ENCODE measurements at regions not wholly inside any gene's neighbourhood (a gene's known extent, or its start where the extent isn't known, plus 50 kb on each side); places are given as distances from the start of the nearest gene placed in this dataset.
"Not testable (repeated sequence)": the region's sequence is repeated elsewhere in the genome, so short reads cannot be mapped to it uniquely, and the experiment has no call there.

DNA sequence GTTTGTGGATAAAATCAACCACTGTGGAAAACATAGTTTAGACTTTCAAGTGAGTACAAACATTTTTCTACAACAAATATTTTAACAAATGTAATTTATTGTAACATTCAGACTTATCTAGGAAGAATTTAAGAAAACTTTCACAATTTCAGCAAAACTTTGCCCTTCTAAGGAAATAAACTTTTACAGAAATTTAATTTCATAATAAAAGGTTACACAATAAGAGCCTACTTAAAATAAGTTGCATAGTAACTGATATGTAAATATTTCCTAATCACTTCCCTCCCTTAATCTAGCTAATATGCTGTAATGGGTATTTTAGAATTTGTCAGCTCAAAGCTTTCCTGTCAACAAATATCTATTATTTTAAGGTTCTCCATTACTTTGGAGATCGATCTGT lies 1899.9 kb downstream of the MAT2B start:
- DNase-seq (ENCODE audit: low read depth) = no peak

DNA sequence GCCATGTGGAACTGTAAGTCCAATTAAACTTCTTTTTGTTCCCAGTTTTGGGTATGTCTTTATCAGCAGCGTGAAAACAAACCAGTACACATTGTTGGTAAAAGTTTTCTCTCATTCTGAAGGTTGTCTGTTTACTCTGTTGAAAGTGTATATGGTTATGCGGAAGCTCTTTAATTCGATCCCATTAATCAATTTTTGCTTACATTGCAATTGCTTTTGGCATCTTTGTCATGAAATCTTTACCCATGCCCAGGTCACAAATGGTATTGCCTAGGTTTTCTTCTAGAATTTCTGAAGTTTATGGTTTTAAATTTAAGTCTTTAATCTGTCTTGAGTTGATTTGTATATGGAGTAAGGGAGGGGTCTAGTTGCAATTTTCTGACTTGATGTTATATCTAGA lies 1901.9 kb downstream of the MAT2B start:
- DNase-seq (ENCODE audit: low read depth) = no peak

DNA sequence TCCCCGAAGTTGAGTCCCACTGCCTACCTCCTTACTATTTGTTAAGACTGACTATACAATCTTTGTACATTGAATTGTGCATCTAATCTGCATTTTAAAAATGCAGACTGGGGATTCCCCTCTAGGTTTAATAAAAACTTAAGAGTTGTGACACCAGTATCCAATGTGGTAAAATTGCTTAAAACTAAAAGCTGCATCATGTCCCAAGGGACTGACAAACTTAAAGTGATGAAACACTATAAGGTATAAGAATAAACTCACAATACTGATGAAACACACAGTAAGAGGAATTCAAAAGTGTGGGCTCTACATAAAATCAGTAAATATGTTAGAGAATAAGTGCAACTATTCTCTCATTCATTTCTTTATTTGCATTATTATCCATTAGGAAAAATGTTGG lies 1905.1 kb downstream of the MAT2B start:
- DNase-seq (ENCODE audit: low read depth) = no peak

DNA sequence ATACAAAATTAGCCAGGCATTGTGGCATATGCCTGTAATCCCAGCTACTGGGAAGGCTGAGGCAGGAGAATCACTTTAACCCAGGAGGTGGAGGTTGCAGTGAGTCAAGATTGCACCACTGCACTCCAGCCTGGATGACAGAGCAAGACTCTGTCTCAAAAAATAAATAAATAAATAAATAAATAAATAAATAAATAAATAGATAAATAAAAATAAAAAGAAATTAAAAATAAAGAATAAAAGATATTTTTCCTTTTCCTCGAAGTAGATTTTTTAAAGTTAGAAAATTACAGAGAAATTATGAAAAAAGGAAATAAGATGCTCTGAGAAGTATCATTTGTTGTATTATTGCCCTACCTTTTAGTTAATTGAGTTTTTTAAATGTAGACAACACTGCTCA lies 1906.1 kb downstream of the MAT2B start:
- DNase-seq (ENCODE audit: low read depth) = not testable (repeated sequence)

DNA sequence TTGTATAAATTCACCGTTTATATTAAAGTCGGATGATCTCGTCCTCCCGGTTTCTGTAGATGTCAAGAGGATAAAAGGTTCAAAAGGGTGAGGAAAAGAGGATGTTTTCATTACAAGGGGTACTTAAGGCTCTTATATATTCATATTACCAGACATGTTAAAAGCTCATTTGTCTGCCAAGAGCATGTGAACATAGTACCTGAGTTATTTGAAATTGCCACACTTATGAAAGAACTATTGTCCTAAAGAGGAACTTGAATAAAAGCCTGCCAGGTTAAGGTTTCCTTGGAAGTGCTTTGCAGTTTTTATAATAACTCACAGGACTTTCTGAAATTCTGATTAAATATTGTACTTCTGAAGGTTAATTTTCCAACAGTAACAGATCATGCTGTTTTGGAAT lies 1915.1 kb downstream of the MAT2B start:
- no peak for DNase-seq (ENCODE audit: low read depth)

DNA sequence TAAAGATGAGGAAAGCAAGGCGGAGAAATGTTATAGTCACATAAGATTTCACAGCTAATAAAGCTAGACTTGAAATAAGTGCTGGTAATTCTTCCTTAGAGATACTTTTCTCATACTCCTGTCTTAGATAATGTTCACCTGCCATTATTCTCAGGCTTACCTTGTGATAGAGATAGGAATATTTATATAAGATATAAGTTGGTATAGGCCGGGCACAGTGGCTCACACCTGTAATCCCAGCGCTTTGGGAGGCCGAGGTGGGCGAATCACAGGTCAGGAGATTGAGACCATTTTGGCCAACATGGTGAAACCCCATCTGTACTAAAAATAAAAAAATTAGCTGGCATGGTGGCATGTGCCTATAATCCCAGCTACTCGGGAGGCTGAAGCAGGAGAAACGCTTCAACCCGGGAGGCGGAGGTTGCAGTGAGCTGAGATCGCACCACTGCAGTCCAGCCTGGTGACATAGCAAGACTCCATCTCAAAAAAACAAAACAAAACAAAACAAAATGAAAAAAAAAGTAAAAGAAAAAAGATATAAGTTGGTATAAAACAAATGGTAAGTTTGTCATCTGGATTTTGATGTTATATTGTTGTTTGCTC lies 1918.4 kb downstream of the MAT2B start:
- no peak for DNase-seq (ENCODE audit: low read depth)

DNA sequence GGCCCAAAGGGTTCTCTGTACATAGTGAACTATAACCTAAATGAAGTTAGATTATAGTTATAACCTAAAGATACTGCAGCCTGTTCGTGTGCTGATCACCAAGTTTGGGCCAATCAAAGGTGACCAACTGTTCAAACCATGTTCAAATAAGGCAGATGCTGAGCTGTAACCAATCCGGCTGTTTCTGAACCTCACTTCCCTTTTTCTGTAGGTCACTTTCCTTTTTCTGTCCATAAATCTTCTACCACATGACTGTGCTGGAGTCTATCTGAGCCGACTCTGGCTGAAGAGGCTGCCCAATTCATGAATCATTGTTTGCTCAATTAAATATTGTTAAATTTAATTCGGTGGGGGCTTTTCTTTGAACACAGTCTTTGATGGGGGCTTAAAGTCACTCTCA lies 1920.2 kb downstream of the MAT2B start:
- no peak for DNase-seq (ENCODE audit: low read depth)

DNA sequence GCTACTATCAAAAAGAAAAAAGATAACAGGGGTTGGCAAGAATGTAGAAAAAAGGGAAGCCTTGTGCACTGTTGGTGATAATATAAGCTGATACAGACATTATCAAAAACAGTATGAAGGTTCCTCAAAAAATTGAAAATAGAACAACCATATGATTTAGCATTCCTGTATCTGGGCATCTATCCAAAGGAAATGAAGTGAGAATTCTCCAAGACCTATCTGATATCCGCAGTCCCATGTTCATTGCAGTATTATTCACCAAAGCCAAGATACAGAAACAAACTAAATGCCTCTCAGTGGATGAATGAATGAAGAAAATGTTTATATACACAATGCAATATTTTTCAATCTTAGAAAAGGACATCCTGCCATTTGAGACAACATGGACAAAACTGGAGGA lies 1943.3 kb downstream of the MAT2B start:
- DNase-seq (ENCODE audit: low read depth) = peak; percentile 22

DNA sequence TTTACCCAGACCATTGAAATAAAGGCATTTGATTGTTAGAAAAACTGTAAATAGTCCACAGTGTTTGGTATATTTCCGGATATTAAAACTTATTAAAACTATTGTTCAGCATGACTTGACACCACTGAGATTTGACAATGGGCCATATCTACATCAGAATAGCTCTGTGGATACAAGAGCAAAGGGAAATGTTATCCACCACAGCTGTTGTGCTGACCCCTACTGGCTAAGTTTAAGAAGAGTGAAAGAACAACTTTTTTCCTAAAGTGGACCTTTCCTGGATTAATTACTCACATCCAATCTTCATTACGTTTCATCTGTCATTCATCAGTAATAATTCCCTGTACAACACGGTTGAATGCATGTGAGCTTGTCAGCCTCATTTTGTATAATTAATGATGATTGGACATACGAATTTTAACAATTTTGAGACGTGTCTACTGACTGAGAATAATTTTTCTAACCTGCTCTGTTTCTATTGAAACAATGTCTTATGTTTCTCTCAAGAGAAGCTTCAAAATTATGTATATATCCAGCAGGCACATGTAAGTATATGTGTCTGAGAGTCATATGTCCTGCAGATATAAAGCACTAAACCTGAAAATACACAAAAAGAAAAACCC lies 1952.6 kb downstream of the MAT2B start:
- peak; percentile 61 for DNase-seq (ENCODE audit: low read depth)

DNA sequence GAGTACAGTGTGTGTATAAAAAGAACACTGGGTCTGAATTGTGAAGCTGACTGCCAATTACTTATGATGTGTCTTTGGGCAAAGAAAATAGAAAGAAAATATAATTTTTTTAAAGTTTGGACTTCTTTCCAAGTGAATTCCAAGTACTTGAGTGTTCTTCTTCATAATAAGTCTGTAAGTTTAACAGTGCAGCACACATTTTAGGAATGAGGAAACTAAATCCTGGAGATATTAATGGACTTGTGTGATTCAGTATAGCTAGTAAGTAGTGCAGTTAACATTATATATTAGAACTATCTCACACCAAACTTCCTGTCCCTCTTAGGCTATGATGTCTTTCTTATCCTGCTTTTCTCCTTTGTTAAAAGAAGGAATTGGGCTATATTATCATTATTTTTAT lies 1953.8 kb downstream of the MAT2B start:
- no peak for DNase-seq (ENCODE audit: low read depth)

DNA sequence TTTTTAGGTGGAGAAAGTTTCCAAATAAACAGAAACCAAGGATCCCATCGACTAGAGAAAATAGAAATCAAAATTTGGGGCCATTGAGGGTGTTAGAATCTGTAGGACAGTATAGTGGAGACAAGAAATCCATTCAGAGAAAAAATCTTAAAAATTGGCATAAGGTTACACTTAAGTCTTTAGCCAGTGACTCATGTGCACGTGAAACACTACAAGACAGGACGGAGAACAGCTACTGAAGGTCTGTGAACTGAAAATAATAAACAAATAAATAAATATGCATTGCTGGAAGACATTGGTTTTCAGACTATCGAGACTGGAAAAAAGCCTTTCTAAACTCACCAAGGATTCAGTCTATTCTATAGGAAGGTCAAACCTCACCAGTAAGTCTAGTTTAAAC lies 1955.5 kb downstream of the MAT2B start:
- DNase-seq (ENCODE audit: low read depth) = peak; percentile 55

DNA sequence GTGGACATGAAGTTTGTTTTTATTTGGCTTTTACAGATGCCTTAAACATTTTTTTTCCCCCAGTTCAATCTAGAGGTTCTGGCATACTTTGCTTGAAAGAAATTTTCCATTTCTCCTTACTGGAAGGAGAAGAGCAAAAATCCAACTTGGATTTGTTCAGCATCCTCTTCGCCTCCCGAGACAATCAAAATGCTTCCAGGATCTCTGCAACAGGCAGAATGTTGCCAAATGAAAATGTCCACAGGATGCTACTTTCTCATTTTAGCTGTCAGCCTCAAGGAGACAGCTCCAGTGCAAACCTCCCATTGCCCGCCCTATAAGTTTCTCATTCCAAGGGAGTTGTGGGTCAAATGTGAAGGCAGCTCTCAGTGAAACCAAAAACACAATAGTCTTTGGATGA lies 1972.1 kb downstream of the MAT2B start:
- no peak for DNase-seq (ENCODE audit: low read depth)

DNA sequence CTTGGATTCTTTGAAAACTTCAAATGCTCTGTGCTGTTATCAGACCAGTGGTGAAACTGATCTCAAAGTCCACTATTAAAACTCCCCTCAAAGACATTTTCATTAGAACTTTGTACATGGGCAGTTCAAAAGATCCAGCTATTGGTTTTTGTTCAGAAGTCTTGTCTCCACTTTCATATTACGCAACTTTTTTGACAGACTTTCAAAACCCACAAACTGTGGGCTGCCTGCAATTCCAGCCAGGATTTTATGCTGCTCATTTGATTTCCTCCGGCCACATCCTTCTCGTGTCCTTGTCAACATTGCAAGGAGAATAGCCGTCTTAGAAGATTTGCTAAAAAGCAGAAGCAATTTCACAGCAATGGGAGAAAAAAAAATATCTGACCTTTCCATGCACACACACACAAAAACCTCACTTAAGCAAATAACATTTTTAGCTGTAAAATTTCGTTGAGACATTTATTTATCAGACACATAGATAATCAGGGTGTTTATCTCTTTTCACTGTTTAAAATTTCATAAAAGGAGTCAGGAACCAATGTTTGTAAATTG lies 1990.5 kb downstream of the MAT2B start:
- DNase-seq (ENCODE audit: low read depth) = peak; percentile 61

DNA sequence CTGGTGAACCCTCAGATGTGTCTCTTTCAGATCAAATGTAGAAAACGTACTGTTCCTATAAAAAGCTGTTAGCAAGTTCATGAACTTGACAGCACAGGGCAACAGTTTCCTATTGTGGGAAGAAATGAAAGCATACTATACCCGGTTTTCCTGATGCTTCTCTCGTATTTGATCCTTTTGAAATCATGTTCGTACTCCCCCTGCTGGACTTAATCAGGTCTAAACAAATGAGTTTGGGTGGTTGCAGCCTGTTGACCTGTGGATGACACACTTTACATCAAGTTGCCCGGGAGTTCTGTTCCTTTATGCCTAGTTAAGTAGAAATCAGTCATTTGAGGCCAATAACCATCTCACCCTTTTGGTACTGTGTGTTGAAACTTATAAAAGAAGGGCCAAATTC lies 1992.3 kb downstream of the MAT2B start:
- DNase-seq (ENCODE audit: low read depth) = peak; percentile 34

DNA sequence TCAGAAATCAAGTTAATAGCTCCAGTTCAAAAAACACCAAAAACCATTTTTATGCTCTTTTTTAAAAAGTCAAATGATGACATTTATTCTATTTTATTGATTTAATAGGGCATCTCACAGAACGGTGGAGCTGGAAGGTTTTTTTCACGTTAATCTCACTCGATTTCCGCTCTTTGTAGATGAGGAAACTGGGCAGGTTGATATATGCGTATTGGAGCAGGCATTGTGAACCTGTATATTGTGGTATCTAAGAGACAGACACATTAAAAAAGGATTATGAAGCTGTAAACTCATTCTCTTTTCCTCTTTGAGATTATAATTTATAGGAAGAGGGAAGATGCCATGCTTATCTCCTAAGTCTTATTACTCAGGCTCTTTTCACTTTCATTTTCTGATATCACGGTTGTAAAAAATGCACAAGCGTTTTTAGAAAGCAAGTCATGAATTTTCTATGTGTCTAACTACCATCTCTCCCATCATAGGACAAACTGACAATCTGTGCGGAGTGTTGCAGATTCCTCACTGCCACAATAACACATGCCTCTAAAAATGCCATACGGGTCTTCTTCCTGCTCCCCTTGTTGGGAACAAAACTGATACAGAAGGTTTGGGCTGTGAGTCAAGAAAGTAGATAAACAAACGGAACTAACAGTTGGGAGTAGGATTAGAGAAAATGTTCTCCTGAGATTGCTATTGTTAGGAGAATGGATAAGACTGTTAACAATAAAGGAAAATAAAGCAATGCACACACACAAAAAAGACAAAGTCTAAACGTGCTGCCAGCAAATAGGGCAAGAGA lies 1997.7 kb downstream of the MAT2B start:
- peak; percentile 28 for DNase-seq (ENCODE audit: low read depth)

DNA sequence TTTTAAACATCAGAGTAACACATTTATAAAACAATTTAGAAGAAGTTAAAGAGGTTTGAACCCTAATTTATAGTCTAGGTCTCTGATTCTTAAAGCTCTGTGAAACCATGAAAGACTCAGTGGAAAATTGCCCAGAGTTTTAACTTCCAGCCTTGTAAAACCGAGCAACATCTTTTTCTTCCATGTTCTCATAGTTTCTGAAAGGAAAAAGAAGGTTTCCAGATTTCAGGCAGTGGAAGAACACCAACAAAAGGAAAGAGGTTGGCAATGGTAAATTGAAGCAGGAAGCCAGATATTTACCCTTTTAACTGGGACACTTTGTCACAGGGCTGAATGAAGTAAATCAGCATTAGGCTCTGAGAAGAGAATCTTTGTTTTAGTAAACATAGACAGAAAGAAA lies 1999.3 kb downstream of the MAT2B start:
- no peak for DNase-seq (ENCODE audit: low read depth)

DNA sequence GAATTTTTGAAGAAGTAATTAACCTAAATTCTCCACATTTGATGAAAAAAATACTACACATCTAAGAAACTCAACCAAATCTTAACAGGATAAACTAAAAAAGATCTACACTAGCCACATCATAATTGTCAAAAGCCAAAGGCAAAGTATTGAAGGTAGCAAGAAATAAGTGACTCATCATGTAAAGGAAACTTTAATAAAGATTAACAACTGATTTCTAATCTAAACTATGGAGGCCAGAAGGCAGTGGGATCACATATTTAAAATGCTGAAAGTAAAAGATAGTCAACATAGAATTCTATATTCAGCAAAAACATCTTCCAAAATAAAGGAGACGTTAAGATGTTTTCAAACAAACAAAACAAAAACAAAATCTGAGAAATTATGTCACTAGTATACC lies 2002.9 kb downstream of the MAT2B start:
- DNase-seq (ENCODE audit: low read depth) = no peak

DNA sequence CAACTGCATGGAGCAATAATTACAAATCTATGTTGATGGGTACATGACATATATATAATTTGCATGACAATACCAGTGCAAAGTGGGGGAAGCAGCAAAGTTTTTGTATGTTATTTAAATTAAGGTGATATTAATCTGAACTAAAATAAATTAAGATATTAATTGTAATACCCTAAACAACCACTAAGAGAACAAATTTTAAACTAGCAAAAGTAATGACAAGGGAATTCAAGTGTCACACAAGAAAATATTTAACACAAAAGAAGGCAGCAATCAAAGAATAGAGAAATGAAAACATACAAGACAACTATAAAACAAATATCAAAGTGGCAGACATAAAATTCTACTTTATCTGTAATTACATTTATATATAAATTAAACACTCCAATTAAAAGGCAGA lies 2003.4 kb downstream of the MAT2B start:
- no peak for DNase-seq (ENCODE audit: low read depth)

DNA sequence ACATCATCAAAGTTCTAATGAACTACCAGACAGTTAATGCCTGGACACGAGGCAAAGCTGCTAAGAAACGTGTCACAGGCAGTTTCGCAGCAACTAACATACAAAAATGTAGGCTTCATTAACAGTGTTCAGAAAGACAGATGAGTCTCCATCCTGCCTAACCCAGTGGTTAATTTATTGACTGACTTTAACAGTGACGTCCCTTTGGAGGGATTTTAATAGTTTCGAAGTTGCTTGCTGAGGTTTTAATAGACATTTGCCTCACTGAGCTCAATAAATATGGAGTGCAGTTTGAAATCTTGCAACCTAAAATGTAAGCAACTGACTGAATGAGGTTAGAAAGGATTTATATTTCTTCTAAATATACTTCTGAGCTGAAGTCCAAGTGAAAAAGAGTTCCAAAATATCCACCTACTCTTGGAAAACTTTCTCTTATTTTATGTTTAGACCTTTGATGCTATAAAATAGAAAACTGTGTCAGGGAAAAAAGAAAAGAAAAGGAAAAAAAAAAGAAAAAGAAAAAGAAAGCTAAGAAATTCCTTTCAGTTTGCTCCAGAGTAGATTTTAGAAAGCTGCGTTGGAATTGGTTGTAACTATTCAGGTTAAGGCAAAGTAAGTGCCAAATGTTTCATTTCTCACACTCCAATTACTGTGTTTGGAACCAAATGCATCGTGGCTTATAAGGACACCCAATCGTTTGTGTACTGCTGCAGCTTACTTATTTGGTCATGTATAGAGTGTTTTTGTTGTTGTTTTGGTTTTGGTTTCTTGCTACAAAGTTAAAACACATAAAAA lies 2016.6 kb downstream of the MAT2B start:
- DNase-seq (ENCODE audit: low read depth) = no peak

DNA sequence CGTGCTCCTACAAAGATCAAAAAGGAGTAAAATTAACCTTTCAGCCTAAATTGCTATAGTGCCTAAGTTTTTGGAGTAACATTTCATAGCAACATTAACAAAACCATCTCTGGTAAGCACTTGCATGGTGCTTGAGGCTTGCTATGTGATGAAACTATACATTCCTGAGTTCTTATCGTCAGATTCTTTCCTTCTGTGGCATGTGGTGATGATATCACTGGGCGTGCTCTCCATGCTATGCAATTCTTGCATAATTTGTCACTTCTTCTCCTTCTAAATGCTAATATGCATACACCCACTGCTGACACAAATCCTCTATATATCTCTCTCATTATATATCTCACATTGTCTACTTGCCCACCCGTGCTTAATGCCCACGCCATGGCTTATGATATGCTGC lies 2019.9 kb downstream of the MAT2B start:
- peak; percentile 96 for DNase-seq (ENCODE audit: low read depth)

DNA sequence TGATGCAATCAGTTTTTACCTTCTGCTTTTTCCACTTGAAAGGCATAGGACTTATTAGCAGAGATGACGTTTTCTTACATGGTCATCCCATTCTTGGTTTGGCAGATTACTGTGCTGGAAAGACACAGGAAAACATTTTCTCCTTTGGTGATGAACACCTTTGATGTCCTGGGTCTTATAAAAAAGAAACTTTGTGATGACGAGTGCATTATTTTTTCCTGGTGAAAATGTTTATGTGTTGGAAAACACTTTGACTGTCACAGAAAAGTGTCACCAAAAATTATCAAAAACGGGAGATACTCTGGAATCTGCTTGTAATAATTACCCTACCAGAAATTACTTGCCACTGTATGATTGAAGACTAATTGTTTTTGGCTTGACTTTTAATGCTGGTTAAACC lies 2020.9 kb downstream of the MAT2B start:
- no peak for DNase-seq (ENCODE audit: low read depth)

DNA sequence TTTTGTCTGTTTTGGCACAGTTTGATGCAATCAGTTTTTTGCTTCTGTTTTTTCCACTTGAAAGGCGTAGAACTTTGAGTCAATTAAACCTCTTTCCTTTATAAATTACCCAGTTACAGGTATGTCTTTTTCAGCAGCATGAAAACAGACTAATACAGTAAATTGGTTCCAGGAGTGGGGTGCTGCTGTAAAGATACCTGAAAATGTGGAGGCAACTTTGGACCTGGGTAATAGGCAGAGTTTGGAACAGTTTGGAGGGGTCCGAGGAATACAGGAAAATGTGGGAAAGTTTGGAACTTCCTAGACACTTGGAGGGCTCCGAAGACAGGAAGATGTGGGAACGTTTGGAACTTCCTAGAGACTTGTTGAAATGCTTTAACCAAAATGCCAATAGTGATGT lies 2022.2 kb downstream of the MAT2B start:
- DNase-seq (ENCODE audit: low read depth) = no peak
